Epithelial cell of prostate (primary cell): ENCODE measurements at regions not wholly inside any gene's neighbourhood (a gene's known extent, or its start where the extent isn't known, plus 50 kb on each side); places are given as distances from the start of the nearest gene placed in this dataset.

Experiments
- DNase-seq: peaks from one replicate; pipeline ENCODE4 v3.0.0-alpha.2; 2011; ENCODE audit warnings: low read depth, low spot score
- H3K27ac ChIP-seq: fragments of 450-650 bp; 2 replicates; pipeline ENCODE4 v1.5.1; 2017; ENCODE audit warnings: mild to moderate bottlenecking

GRCh38 chrX:110600745-110601310, 194.8 kb downstream of the CHRDL1 start:
- DNase-seq = no peak
- no peak overlapping the region for H3K27ac ChIP-seq

DNA sequence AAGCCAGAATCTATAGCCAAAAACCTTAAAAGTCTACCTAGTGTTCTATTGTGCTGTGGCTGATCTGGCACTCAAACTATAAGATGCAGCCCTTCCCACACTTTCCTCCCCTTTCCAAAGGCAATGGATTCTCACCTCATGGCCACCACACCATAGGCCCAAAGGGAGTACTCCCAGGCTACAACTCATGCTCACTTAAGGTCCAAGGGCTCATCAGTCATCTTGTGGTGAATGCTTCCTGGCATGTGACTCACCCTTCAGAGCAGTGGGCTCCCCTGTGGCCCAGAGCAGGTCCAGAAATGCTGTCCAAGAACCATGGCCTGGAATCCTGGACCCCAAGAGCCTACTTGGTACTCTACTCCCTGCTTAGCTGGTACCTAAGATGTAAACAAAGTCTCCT, 181.0 kb downstream of the CHRDL1 start:
- H3K27ac ChIP-seq = no peak overlapping the region
- no peak for DNase-seq
